H1 (cell line): ENCODE measurements at regions not wholly inside any gene's neighbourhood (a gene's known extent, or its start where the extent isn't known, plus 50 kb on each side); places are given as distances from the start of the nearest gene placed in this dataset.

ENCODE experiments used
- CTCF ChIA-PET: fragments of 300-600 bp; sonication (Branson Sonifier 250); formaldehyde crosslinking; loops from one replicate; lab custom pipeline; 2021; ENCODE audit not compliant: partially characterized antibody; lab: Charles Lee
- POLR2A ChIA-PET: fragments of 300-600 bp; sonication (Branson Sonifier 250); formaldehyde crosslinking; loops from one replicate; lab custom pipeline; 2021; ENCODE audit warnings: inconsistent platforms; ENCODE audit not compliant: partially characterized antibody; lab: Charles Lee
- DNase-seq, 2 experiments: peaks; one replicate each; pipeline versions ENCODE4 v3.0.0 to v3.0.0-alpha.2; 2010 to 2022; ENCODE audit warnings: low spot score in 2 of 2, low read depth in 1 of 2, mixed read lengths in 1 of 2
- FAIRE-seq: peaks from 2 replicates; lab custom pipeline; 2011; peaks lifted over from hg19 to GRCh38; lab: Jason Lieb, UNC
- H2AFZ ChIP-seq: 2 replicates; pipeline ENCODE4 v1.8.1; 2012; ENCODE audit warnings: low read length, inconsistent platforms
- H2AK5ac ChIP-seq: 2 replicates; pipeline ENCODE4 v1.6.1; 2013; ENCODE audit warnings: low read depth, low read length
- H2BK120ac ChIP-seq: replicated peaks from 2 replicates; pipeline ENCODE3; 2013; ENCODE audit warnings: low read depth, low read length, inconsistent platforms
- H2BK12ac ChIP-seq: 2 replicates; pipeline ENCODE4 v1.6.1; 2013; ENCODE audit warnings: low read depth, low read length
- H2BK15ac ChIP-seq: 2 replicates; pipeline ENCODE4 v1.6.1; 2013; ENCODE audit warnings: low read length
- H2BK20ac ChIP-seq: 2 replicates; pipeline ENCODE4 v1.6.1; 2013; ENCODE audit warnings: low read length
- H2BK5ac ChIP-seq: 2 replicates; pipeline ENCODE4 v1.6.1; 2013; ENCODE audit warnings: low read depth, low read length
- H3K14ac ChIP-seq: 2 replicates; pipeline ENCODE4 v1.6.1; 2013; ENCODE audit warnings: inconsistent platforms; ENCODE audit not compliant: insufficient read length
- H3K18ac ChIP-seq: 2 replicates; pipeline ENCODE4 v1.6.1; 2013; ENCODE audit warnings: low read length; ENCODE audit errors: extremely low read depth
- H3K23ac ChIP-seq: 2 replicates; pipeline ENCODE4 v1.6.1; 2013; ENCODE audit warnings: inconsistent platforms; ENCODE audit not compliant: insufficient read length
- H3K23me2 ChIP-seq: 2 replicates; pipeline ENCODE4 v1.6.1; 2013; ENCODE audit warnings: low read depth, low read length
- H3K27ac ChIP-seq: 2 replicates; pipeline ENCODE4 v1.6.1; 2011; ENCODE audit warnings: low read depth, low read length, inconsistent platforms
- H3K27me3 ChIP-seq, 4 experiments: replicated peaks in 1 of 4; 1 replicate in 1 of 4; 2 replicates in 3 of 4; pipeline versions ENCODE4 v1.6.1 to v1.8.1; 2011 to 2013; ENCODE audit warnings: low read length in 3 of 4, mild to moderate bottlenecking in 3 of 4, inconsistent platforms in 2 of 4, mixed read lengths in 2 of 4, moderate library complexity in 1 of 4; ENCODE audit not compliant: control insufficient read depth in 3 of 4, insufficient read depth in 3 of 4; ENCODE audit errors: extremely low read depth in 1 of 4
- H3K36me3 ChIP-seq, 4 experiments: 2 replicates each; pipeline versions ENCODE4 v1.6.1 to v1.8.1; 2011 to 2013; ENCODE audit warnings: mild to moderate bottlenecking in 4 of 4, low read length in 3 of 4, moderate library complexity in 2 of 4, control low read depth in 1 of 4, inconsistent platforms in 1 of 4; ENCODE audit not compliant: insufficient read depth in 4 of 4, control insufficient read depth in 2 of 4
- H3K4ac ChIP-seq: replicated peaks from 2 replicates; pipeline ENCODE3; 2013; ENCODE audit warnings: low read length, low read depth, mixed read lengths, inconsistent platforms; ENCODE audit not compliant: insufficient read length
- H3K4me1 ChIP-seq, 4 experiments: replicated peaks in 1 of 4; 1 replicate in 1 of 4; 2 replicates in 3 of 4; pipeline versions ENCODE4 v1.6.1 to v1.8.1; 2011 to 2013; ENCODE audit warnings: low read length in 3 of 4, inconsistent platforms in 2 of 4, mixed read lengths in 1 of 4; ENCODE audit not compliant: insufficient read depth in 4 of 4, control insufficient read depth in 3 of 4
- H3K4me2 ChIP-seq, 2 experiments: 2 replicates each; pipeline versions ENCODE4 v1.6.1 to v1.8.1; 2011 to 2013; ENCODE audit warnings: low read depth in 2 of 2, low read length in 2 of 2, control low read depth in 1 of 2, inconsistent platforms in 1 of 2, mild to moderate bottlenecking in 1 of 2; ENCODE audit not compliant: insufficient read depth in 1 of 2
- H3K4me3 ChIP-seq, 4 experiments: fragments of 200-600, 300-600 bp in 1 of 4; sonication (generic), shearing (Covaris generic), sonication (Bioruptor Twin) in 1 of 4; 2 replicates each; pipeline versions ENCODE4 v1.5.1 to v1.8.1; 2011 to 2016; ENCODE audit warnings: low read length in 4 of 4, low read depth in 3 of 4, control low read depth in 2 of 4, inconsistent platforms in 2 of 4, mild to moderate bottlenecking in 2 of 4, mixed read lengths in 1 of 4, moderate library complexity in 1 of 4; ENCODE audit not compliant: insufficient read depth in 2 of 4; ENCODE audit errors: extremely low read depth in 1 of 4
- H3K56ac ChIP-seq: replicated peaks from 2 replicates; pipeline ENCODE3; 2013; ENCODE audit warnings: low read depth, mild to moderate bottlenecking, mixed read lengths, low read length, inconsistent platforms; ENCODE audit not compliant: insufficient read length
- H3K79me1 ChIP-seq: 2 replicates; pipeline ENCODE4 v1.6.1; 2013; ENCODE audit warnings: low read depth, low read length, control low read depth
- H3K79me2 ChIP-seq, 2 experiments: 2 replicates each; pipeline versions ENCODE4 v1.6.1 to v1.8.1; 2012 to 2013; ENCODE audit warnings: low read length in 2 of 2, mild to moderate bottlenecking in 2 of 2, inconsistent platforms in 1 of 2; ENCODE audit not compliant: insufficient read depth in 2 of 2, control insufficient read depth in 1 of 2
- H3K9ac ChIP-seq, 4 experiments: replicated peaks in 1 of 4; 1 replicate in 1 of 4; 2 replicates in 3 of 4; pipeline versions ENCODE4 v1.6.1 to v1.8.1; 2011 to 2013; ENCODE audit warnings: low read depth in 3 of 4, low read length in 3 of 4, control low read depth in 2 of 4, mild to moderate bottlenecking in 2 of 4, moderate library complexity in 2 of 4, inconsistent platforms in 1 of 4; ENCODE audit errors: extremely low read depth in 1 of 4
- H3K9me3 ChIP-seq, 2 experiments: 2 replicates each; pipeline versions ENCODE4 v1.6.1 to v1.8.1; 2012 to 2013; ENCODE audit warnings: mild to moderate bottlenecking in 2 of 2, moderate library complexity in 2 of 2, control low read depth in 1 of 2, inconsistent platforms in 1 of 2, low read depth in 1 of 2, low read length in 1 of 2, mixed read lengths in 1 of 2; ENCODE audit not compliant: insufficient read depth in 2 of 2
- H4K20me1 ChIP-seq, 2 experiments: replicated peaks in 1 of 2; 2 replicates each; pipeline versions ENCODE3 to v1.8.1; 2011 to 2013; ENCODE audit warnings: inconsistent platforms in 2 of 2, low read length in 2 of 2, mild to moderate bottlenecking in 1 of 2; ENCODE audit not compliant: insufficient read depth in 2 of 2, control insufficient read depth in 1 of 2
- H4K5ac ChIP-seq: 2 replicates; pipeline ENCODE4 v1.6.1; 2013; ENCODE audit warnings: low read length, low read depth, mixed read lengths, inconsistent platforms; ENCODE audit not compliant: insufficient read length
- H4K8ac ChIP-seq: 2 replicates; pipeline ENCODE4 v1.8.0; 2013; ENCODE audit warnings: mild to moderate bottlenecking, moderate library complexity, low read length, inconsistent platforms; ENCODE audit not compliant: insufficient read depth; ENCODE audit errors: extremely low read depth
- H4K91ac ChIP-seq: replicated peaks from 2 replicates; pipeline ENCODE3; 2013; ENCODE audit warnings: low read length, mixed read lengths, inconsistent platforms; ENCODE audit not compliant: insufficient read length
- KDM1A ChIP-seq: fragments of 200-600, 300-600 bp; sonication (generic); IDR thresholded peaks from 2 replicates; pipeline ENCODE4 v1.7.1; 2016; ENCODE audit warnings: mild to moderate bottlenecking, low read length, borderline replicate concordance
- POLR2A ChIP-seq, 2 experiments: IDR thresholded peaks; 1 replicate in 1 of 2; 2 replicates in 1 of 2; pipeline ENCODE4 v1.6.1; 2011; ENCODE audit warnings: low read depth in 2 of 2, low read length in 2 of 2, mild to moderate bottlenecking in 2 of 2; ENCODE audit errors: control extremely low read depth in 1 of 2
- SP1 ChIP-seq: IDR thresholded peaks from 2 replicates; pipeline ENCODE4 v1.6.1; 2011; ENCODE audit warnings: low read depth, low read length
- TBP ChIP-seq: IDR thresholded peaks from 2 replicates; pipeline ENCODE4 v1.6.1; 2011; ENCODE audit warnings: low read depth, low read length, improper control_type of control experiment
- TCF12 ChIP-seq: IDR thresholded peaks from 2 replicates; pipeline ENCODE4 v1.6.1; 2011; ENCODE audit warnings: low read depth, mild to moderate bottlenecking, low read length
- YY1 ChIP-seq: IDR thresholded peaks from 2 replicates; pipeline ENCODE4 v1.6.1; 2011; ENCODE audit warnings: low read depth, mild to moderate bottlenecking, low read length
- ZNF274 ChIP-seq: IDR thresholded peaks from 2 replicates; pipeline ENCODE4 v1.7.0; 2012; ENCODE audit warnings: low read length, borderline replicate concordance; ENCODE audit errors: extremely low read depth
- WGBS, 2 experiments: shearing (Covaris generic) in 1 of 2; methylation state at CpG; one replicate each; pipeline versions ENCODE4 v1.1.6 to v1.1.7; 2013 to 2015; ENCODE audit warnings: low lambda C conversion rate in 2 of 2, mixed read lengths in 2 of 2, inconsistent platforms in 1 of 2, low coverage in 1 of 2, missing lambda C conversion rate in 1 of 2; ENCODE audit not compliant: insufficient replicate concordance in 2 of 2, insufficient coverage in 1 of 2, insufficient read length in 1 of 2; ENCODE audit errors: extremely low coverage in 1 of 2, missing lambda C conversion rate in 1 of 2; 5-methylcytosine and 5-hydroxymethylcytosine counted together

GRCh38 chr4:180394730-180395129, 1848.5 kb upstream of the TENM3 start:
- no peak overlapping the region for H2AFZ ChIP-seq
- no peak overlapping the region for H3K18ac ChIP-seq
- POLR2A ChIA-PET = no interaction called here

More at GRCh38 chr4:180394730-180395129, 1848.5 kb upstream of the TENM3 start:
- 91% methylated on average over 3 of the region's 3 CpGs; no CpG with 5 or more reads in 1 of the 2 experiments for WGBS, 2 experiments
- Histone ChIP-seq H3K9ac (no peak overlapping the region), H3K23ac (no peak overlapping the region), H3K4me1 (no peaks in the 10 kb centered on the region), H3K27me3 (no peaks in the 10 kb centered on the region), H3K9me3 (no peaks in the 10 kb centered on the region), H3K79me1 (no peaks in the 10 kb centered on the region), H2AK5ac (no peak overlapping the region), H4K5ac (no peak overlapping the region), H3K4me2 (no peak overlapping the region), H2BK15ac (no peak overlapping the region), H3K79me2 (no peaks in the 10 kb centered on the region), H2BK120ac (no peak overlapping the region), H3K14ac (no peak overlapping the region), H4K20me1 (no peaks in the 10 kb centered on the region), H3K4ac (no peak overlapping the region), H4K91ac (no peak overlapping the region), H3K36me3 (no peaks in the 10 kb centered on the region), H3K56ac (no peak overlapping the region), H4K8ac (no peak overlapping the region), H2BK5ac (no peak overlapping the region), H3K27ac (no peak overlapping the region), H3K23me2 (no peaks in the 10 kb centered on the region), H2BK20ac (no peak overlapping the region), H3K4me3 (no peak overlapping the region), H2BK12ac (no peak overlapping the region)
- CTCF ChIA-PET = interaction anchor here (0.6 kb wide), 1 partner anchor 30 kb away, joined by 3 read pairs; no protein-coding TSS in a partner anchor
- TF ChIP-seq TCF12 (no peak), ZNF274 (no peak), KDM1A (no peak), POLR2A (IDR thresholded peaks at IDR 0.05; ENCODE audit: control extremely low read depth in 1 of 2, low read depth in 2 of 2, low read length in 2 of 2) (no peak), TBP (no peak), SP1 (no peak), YY1 (no peak)
- no peak for DNase-seq
- no peak for FAIRE-seq
